HG02973 (cell line): ENCODE measurements at regions not wholly inside any gene's neighbourhood (a gene's known extent, or its start where the extent isn't known, plus 50 kb on each side); places are given as distances from the start of the nearest gene placed in this dataset.
"Not testable (repeated sequence)": the region's sequence is repeated elsewhere in the genome, so short reads cannot be mapped to it uniquely, and the experiment has no call there.

Experiments
- ATAC-seq: cut with Tn5 transposase; IDR thresholded peaks from one replicate; pipeline ENCODE4 v1.9.1; 2021; ENCODE audit warnings: moderate library complexity; ENCODE audit not compliant: unreplicated experiment

DNA sequence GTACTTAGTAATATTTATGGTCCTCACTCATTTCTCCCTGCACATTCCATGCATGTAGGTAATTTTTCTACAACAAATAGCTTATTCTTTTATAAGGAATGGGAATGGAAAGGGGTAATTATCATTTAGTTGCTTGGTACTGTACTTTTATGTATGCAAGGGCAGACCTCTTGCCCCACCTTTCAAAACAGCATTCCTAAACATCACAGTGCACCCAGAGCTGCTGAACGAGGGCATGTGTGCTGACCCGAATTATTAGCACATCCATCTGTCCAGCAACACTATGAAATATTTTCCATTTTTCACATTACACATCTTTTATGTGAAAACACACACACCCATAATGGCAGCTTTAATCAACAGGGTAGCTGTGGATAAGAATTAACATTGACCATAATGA lies 228.6 kb upstream of the ARRDC3 start:
- no peak for ATAC-seq

DNA sequence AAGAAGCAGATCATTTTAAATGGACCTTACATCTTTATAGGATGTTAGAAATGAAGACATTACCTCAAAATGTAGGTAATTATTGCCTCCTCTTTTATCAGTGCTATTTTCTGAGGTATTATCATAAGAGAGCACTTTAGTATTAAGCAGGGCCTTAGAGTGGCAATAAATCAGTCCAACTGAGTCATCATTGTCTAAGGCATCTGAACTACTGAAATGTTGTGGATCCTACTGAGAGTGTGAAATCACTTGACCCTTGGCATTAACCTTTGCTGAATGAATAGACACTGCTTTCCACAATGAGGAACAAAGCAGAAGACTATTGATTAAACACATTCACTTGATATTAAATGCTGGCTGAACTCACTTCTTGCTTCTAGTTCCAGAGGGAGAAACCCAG lies 224.6 kb upstream of the ARRDC3 start:
- ATAC-seq, result no peak

DNA sequence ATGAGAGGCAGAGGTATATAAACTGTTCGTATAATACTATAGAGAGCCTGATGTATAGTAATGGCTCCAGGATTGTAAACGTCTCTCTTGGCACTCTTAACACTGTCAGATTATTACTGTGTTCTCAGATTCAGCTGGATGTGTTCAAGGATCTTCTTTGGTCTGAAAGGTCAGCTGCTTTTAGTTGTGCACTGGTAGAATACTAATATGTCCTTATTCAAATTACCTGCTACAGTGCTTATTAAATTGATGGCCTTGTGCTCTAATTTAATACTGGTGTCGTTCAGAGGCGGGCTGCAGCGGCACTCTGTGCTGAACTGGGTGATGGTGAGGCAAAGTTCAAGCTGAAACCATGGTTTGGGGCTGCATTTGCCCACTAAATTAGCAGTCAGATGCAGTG lies 216.7 kb upstream of the ARRDC3 start:
- no peak for ATAC-seq

DNA sequence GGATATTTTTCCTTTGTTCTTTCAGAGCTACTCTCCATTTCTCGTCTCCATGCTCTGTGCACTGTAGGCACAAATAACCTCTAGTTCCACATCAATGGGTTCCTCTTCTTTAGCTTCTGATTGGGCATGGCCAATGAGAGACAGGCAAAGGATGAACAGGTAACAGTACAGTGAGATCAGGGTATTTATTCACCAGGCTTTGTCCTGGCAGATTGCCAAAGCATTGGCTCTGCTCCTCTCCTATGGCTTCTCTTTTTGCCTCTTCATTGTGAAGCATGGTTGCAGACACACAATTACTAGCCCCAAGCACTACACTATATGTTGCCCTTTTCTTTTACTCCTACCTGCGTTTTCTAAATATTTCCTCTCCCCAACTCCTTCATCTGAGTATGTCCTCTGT lies 215.1 kb upstream of the ARRDC3 start:
- no peak for ATAC-seq

DNA sequence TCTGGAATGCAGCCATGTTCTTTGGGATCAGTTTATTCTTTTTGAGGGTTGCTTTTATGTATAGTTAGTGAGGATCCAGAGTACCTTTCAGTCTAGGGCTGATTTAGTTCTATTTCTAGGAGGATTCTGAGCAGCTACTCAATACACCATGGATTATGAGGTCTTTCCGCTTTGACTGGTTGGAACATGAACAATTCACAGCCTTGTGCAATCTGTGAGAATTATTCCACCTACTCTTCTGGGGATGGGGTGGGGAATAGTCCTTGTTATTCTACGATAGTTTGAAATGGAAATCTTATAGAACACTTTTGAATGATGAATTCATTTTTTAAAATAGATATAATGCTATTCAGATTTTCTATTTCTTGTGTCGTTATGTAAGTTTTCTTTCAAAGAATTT lies 212.3 kb upstream of the ARRDC3 start:
- no peak for ATAC-seq

DNA sequence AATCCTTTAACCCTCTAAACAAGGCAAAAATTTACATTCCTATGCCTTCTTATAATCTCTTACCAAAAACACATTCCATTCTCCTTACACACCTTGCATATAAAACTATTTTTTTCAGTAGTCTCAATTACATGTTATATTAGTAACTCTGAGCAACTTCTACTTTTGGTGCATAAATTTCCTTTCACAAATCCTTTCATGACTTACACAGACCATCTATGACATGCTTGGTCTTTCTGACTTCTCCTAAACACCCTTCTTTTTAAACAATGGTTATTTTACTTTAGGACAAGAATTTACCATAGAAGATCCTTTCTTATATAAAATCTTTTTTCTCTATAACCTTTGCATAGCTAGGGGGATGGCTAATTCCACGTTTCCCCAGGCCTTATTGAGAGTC lies 208.0 kb upstream of the ARRDC3 start:
- no peak for ATAC-seq

DNA sequence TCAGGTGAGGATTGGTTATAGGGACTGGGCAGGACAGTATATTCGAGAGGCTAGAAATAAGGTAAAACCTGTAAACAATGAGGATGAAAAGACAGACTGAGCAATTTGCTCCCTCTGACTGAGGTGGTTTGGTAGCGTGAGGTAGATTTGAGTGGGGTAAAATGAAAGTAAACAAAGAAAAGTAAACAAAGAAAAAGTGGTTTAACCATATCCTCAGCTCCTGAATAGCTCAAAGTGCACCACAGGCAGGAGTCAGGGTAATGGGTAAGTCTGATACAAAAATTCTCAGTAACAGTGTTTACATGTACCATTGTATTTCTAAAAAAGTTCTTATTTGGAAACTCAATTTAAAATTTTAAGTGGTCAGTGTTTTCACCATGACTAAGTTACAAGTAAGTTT lies 203.1 kb upstream of the ARRDC3 start:
- no peak for ATAC-seq

DNA sequence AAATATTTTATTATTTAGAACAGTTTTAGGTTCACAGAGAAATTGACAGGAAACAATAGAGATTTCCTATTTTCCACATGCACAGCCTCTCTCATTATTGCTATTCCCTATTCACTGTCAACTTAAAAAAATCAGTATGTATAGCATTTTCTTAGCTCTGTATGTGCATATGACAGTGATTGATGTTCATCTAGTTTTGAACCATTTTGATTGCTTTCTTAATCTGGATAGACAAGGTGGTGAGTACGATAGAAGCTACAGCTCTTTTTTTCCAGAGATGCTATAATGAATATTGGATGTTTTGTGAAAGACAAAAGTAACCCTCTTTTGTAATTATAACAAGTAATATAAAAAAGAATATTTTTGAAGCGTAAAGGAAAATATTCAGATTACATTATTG lies 201.2 kb upstream of the ARRDC3 start:
- no peak for ATAC-seq

DNA sequence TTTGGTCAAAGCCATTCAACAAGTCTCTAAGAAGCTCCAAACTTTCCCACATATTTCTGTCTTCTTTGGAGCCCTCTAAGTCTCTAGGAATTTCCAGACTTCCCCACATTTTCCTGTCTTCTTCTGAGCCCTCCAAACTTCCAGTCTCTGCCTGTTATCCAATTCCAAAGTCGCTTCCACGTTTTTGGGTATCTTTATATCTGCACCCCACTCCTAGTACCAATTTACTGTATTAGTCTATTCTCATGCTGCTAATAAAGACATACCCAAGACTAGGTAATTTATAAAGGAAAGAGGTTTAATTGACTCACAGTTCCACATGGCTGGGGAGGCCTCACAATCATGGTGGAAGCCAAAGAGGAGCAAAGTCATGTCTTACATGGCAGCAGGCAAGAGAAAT lies 182.9 kb upstream of the ARRDC3 start:
- not testable (repeated sequence) for ATAC-seq

DNA sequence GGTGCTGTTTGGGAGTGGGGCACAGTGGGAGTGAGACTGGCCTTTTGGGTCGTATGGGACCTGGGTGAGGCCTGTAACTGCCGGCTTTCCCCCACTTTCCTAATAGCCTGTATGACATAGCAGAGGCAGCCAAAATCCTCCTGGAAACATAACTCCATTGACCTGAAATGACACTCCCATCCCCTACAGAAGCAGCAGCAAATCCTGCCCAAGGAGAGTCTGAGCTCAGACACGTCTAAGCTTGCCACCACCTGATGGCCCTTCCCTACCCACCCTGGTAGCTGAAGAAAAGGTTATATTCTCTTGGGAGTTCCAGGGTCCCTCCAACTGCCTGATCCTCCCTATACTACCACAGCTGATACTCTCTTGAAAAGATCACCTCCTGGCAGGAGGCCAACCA lies 179.8 kb upstream of the ARRDC3 start:
- no peak for ATAC-seq

DNA sequence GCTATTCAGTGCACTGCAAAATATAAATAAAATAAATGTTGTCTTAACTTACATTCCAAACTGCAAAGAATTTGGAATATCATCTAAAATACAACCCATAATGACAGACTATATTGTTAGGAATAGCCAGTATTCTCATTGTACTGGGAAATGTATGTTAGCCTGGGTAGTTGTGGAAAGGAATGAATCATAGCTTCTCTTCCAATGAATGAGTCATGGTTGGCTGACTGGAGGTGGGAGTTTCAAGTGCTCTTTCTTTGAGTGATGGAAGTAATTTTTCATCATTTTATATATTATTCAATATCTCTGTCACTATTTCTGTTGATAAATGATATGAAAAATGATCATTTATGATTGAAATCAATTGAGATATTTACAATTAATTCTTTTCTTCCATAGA lies 158.6 kb upstream of the ARRDC3 start:
- ATAC-seq, result no peak

DNA sequence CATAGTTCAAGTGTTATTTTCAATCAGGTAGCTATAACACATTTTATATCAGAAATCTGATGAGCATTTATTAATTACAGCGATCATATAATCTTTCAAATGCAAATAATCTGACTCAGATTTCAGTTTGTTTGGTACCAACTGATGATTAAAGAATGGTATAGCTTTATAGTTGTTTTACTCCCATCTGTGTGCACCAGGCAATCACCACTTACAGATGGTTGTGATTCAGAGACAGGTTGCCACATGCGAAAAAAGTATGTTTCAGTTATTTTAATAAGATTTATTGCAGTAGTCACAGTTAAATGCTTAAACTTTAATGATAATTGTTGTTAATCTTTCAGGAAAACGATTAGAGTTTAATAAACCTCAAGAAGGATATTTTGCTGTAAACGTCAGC lies 155.1 kb upstream of the ARRDC3 start:
- ATAC-seq, result no peak

DNA sequence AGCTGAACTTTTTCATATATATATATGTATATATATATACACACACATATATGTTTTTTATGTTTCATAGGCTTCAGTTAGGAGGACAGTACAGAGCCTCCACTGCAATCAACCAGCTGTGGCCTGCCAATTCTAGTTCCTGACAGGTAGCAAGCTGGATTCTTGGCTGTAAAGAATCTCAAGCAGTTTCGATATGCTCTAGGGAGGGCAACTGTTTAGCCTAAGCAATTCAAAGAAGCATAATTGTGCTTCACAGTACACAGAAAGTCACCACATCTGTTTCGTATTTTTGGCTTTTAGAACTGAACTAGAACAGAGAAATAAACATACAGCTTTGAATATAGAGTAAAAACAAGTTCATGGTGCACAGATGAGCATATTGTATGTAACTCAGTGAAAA lies 152.4 kb upstream of the ARRDC3 start:
- no peak for ATAC-seq

DNA sequence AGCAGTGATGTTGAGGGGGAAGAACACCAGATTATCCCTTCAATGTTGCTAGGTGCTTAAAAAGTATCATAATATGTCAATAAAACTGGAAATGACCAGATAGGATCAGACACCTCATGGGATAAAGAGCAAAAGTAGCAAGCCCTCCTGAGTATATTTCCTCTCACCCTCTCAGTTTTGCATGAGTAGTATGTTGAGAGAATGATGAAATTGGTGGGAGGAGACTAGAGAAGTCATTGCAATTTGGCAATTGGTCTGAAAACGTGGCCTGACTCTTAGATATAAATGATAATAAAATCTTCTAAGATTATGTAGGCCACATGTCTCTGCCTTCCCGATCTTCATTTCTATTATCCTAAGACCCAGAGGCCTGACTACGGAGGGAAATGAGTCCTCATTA lies 151.2 kb upstream of the ARRDC3 start:
- ATAC-seq, result no peak

DNA sequence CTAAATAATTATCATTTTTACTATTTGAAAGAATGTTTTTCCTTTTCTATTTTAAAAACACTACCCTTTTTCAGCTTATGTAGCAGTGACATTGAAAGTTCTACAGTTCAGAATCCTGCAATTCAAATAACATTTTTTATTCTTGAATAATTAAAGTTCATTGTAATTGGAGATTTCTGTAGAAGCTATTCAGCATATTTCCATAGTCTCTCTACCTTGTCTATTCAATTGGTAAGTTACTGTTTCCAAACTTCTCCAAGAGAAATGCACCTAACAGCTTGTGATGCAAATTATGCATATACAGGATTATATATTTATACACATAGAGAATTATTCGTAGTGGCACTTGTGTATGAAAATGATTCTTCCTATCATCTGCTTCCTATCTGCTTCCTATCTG lies 149.7 kb upstream of the ARRDC3 start:
- ATAC-seq, result no peak

DNA sequence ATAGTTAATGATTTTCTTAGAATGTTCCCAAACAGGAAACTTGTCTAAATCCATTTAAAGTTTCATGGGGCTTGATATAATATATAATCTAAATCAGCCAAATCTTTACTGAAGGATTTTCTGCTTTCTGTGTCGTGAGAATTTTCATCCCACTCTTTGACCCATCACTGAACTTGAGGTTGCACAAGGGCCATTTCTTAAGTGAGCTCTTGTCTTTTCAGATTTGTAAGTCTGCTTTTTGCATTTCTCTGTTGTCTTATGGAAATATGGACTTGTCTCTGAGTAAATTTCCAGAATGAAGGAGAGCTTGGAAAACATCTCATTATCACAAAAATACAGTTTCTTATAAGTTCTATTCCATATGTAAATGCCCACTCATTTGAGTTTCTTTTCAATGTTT lies 149.2 kb upstream of the ARRDC3 start:
- no peak for ATAC-seq

DNA sequence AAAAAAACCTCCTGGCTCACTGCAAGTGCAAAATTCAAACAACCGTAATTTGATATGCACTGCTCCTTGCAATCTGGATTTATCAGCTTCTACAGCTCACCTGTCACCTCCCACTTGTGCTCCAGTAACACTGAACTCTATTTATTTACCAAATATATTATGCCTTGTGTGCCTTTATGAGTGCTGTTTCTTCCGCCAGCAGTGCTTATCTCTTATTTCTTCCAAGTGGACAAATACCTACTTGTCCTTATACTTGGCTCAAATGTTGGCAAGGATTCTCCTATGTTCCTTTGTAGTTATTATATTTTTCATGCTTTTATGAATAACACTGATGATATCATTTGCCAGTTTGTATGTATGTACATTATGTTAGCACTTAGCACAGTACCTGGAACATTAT lies 145.7 kb upstream of the ARRDC3 start:
- no peak for ATAC-seq

DNA sequence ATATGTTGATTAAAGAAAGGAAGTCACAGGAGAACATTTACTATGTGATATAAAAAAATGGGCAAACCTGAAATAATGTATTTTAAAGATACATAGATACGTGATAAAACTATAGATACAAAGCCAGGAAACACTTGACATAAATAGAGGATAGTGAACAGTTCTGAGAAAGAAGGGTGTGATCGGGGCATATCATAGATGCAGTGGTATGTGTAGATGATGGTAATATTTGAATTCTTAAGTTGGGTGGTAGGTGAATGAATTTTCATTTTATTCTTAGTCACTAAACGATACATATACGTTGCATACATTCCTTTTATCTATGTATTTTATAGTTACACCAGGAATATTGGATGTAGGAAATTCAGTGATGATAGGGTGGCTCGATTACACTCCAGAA lies 138.7 kb upstream of the ARRDC3 start:
- ATAC-seq, result no peak

DNA sequence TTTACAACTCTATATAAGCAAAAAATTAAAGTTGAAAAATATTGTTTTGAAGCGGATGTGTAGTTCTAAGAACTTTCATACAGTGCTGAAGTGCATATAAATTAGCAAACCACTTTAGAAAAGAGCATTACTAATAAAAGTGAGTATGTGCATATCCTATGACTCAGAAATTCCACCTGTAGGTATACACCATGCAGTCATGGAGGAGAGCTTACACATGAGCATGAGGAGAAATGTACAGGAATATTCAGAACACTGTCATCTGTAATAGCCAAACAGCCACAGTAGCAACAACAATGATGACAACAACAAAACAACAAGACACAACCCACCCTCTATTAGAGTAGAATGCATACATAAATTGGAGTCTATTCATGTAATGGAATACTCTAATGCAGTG lies 138.2 kb upstream of the ARRDC3 start:
- ATAC-seq, result no peak

DNA sequence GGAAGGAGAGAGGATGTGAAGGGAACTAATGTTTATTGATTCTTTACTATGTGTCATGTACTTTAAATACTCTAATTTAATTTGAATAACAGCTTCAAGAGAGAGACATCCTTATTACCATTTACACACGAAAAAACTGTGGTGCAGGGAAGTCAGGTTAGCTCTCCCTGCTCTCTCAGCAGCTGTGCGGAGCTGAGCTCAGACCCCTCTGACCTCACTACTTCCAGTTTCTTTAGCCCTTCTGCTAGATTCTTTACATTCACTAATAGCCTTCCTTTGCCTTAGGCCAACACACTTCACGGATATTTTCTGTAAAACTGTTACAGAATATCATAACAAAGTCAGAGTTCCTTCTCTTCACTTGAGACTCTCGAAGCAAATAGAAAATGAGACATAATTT lies 131.3 kb upstream of the ARRDC3 start:
- ATAC-seq, result no peak

DNA sequence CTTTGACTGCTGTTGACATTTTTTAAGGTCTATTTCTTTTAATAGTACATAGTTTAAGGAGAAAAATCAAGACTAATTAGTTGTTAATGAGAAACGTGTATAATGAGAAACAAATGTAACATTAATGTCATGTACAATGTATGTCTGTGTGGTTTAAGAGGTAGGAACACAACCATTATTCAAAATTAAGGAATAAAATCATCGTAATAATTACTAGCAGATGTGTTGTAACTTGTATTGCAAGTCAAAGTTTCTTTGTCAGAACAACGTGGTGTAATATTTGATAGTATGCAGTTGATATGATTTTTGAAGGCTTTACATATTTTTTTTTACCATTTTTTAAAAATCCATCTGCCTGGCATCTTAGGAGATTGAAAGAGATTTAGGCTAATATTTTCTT lies 120.2 kb upstream of the ARRDC3 start:
- ATAC-seq, result no peak

DNA sequence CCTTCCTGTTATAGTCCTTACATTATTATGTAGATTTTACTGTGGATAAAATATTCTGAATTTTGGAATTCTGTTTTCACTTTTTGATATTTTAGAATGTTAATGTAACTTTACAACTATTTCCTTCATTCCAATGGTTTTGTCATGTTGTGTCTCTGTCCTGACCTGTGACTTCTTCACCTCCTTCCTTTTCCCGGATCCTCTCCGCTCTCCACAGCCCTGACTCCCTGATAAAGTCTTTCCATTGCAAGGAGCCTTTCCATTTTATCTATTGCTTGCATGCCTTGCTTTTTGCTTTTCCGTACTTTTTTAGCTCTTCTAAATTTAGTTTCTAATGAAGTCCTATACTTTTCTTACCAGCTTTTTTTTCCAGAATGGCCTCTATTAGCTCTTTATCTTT lies 117.6 kb upstream of the ARRDC3 start:
- no peak for ATAC-seq

DNA sequence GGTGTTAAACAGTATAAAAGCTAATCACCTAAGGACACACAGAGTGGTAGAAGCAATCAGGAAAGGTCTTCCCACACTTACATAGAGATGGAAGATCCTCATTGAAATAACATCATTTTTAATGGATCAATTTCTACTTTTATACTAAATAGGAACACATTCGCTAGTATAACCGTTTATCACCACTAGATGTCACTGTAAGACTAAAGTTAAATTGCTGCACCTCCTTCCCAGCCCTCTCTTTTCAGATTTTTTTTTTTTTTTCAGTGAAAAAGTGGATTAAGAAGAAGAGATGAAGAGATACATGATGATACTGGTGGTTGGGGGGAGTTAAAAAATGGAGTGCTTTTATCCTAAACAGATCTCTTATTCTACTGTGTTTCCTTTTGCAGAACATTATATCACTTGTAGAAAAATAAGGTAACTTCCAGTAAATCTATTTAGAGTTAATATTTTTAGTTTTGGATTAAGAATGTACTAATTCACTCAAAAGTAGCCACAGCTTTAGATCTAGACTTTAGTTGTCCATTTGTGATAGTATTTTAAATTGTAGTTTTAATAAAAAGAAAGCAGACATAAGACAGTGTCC lies 116.9 kb upstream of the ARRDC3 start:
- peak; percentile 65 for ATAC-seq

DNA sequence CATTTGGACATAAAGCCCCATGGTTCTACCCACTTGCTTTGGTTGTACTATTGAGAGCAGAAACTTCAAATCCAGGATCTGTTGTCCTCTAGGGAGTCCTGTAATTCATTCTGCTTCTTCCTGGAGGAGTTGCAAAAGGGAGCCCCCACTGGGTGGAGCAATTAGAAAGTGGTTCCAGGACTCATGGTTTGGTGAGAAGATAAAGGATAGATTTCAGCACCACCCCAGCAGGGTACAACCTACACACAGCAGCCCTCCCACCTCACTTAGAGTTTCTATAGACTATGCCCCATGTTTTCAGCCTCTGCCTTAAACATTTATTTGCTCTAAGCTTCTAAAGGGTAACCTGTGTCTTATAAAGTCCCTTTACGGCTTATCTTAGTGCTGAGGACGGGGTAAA lies 112.6 kb upstream of the ARRDC3 start:
- no peak for ATAC-seq
